ENCODE measurements at regions not wholly inside any gene's neighbourhood (a gene's known extent, or its start where the extent isn't known, plus 50 kb on each side); places are given as distances from the start of the nearest gene placed in this dataset.

DNA sequence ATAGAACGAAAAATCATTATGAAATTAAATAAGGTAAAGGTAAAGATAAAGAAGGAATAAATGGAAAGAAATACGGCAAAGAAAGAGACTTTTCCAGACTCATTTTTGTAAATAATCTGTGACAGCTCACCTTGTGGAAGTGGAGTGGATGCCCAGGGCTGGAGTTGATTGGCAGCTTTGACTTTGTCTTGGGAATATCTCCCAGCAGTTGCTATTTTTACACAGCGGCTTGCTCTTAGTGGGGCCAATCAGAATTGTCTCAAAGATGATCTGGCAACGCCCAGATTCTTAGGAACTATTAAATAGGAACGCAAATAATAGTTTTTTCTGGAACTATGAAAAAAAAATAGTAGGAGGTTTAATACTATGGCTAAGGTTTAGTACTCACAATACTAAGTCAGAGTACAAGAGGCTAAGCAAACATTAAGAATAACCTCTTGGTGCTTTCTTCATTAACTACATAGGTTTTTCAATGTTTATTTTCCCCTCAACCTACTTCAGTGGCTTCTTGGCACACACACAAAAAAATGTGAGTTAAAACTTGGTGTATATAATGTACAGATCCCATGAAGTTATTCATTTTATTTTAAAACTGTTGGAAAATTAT, 132.7 kb downstream of the TRAM1L1 start (continued):
- TF ChIP-seq EZH2 (IDR thresholded peaks at IDR 0.05; ENCODE audit: low read depth, unreplicated experiment), result no peak
- no peak for TF ChIP-seq EZH2phosphoT487 (IDR thresholded peaks at IDR 0.05; ENCODE audit: unreplicated experiment)
- no peak for TF ChIP-seq CREB1 (CRISPR knock-in tag; IDR thresholded peaks at IDR 0.05; ENCODE audit: low read depth)
- no peak for TF ChIP-seq POLR2AphosphoS5 (IDR thresholded peaks at IDR 0.05; ENCODE audit: low read depth)
- TF ChIP-seq, protein P1, sequence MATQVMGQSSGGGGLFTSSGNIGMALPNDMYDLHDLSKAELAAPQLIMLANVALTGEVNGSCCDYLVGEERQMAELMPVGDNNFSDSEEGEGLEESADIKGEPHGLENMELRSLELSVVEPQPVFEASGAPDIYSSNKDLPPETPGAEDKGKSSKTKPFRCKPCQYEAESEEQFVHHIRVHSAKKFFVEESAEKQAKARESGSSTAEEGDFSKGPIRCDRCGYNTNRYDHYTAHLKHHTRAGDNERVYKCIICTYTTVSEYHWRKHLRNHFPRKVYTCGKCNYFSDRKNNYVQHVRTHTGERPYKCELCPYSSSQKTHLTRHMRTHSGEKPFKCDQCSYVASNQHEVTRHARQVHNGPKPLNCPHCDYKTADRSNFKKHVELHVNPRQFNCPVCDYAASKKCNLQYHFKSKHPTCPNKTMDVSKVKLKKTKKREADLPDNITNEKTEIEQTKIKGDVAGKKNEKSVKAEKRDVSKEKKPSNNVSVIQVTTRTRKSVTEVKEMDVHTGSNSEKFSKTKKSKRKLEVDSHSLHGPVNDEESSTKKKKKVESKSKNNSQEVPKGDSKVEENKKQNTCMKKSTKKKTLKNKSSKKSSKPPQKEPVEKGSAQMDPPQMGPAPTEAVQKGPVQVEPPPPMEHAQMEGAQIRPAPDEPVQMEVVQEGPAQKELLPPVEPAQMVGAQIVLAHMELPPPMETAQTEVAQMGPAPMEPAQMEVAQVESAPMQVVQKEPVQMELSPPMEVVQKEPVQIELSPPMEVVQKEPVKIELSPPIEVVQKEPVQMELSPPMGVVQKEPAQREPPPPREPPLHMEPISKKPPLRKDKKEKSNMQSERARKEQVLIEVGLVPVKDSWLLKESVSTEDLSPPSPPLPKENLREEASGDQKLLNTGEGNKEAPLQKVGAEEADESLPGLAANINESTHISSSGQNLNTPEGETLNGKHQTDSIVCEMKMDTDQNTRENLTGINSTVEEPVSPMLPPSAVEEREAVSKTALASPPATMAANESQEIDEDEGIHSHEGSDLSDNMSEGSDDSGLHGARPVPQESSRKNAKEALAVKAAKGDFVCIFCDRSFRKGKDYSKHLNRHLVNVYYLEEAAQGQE (IDR thresholded peaks at IDR 0.05; ENCODE audit: unreplicated experiment), result no peak
- TF ChIP-seq, protein P2, sequence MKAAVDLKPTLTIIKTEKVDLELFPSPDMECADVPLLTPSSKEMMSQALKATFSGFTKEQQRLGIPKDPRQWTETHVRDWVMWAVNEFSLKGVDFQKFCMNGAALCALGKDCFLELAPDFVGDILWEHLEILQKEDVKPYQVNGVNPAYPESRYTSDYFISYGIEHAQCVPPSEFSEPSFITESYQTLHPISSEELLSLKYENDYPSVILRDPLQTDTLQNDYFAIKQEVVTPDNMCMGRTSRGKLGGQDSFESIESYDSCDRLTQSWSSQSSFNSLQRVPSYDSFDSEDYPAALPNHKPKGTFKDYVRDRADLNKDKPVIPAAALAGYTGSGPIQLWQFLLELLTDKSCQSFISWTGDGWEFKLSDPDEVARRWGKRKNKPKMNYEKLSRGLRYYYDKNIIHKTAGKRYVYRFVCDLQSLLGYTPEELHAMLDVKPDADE (IDR thresholded peaks at IDR 0.05), result no peak

- Histone ChIP-seq H3K4me1 (ENCODE audit: insufficient read depth) (no peaks in the 10 kb centered on the region), H3F3A (replicated peaks; ENCODE audit: low read depth) (no peaks in the 10 kb centered on the region), H3K36me3 (ENCODE audit: insufficient read depth) (no peaks in the 10 kb centered on the region), H3K4me3 (no peak overlapping the region), H3K79me2 (replicated peaks; ENCODE audit: insufficient read depth) (no peaks in the 10 kb centered on the region), H3K27ac (ENCODE audit: low read depth) (no peak overlapping the region), H4K20me1 (replicated peaks; ENCODE audit: insufficient read depth) (no peaks in the 10 kb centered on the region), H3K27me3 (ENCODE audit: insufficient read depth) (no peaks in the 10 kb centered on the region), H3K9me2 (ENCODE audit: insufficient read depth) (no peaks in the 10 kb centered on the region), H2AFZ (no peak overlapping the region), H3K4me2 (no peak overlapping the region)
- H3K27ac Mint-ChIP-seq, result no peak overlapping the region
- H3K9me3 Mint-ChIP-seq, result no peaks in the 10 kb centered on the region
- ATAC-seq, result no peak
- no peaks in the 10 kb centered on the region for H3K4me1 Mint-ChIP-seq
- no peak for DNase-seq (ENCODE audit: low spot score)
- no peaks in the 10 kb centered on the region for H3K36me3 Mint-ChIP-seq (ENCODE audit: low read depth)
- no peak overlapping the region for H3K4me3 Mint-ChIP-seq
- H3K27me3 Mint-ChIP-seq (ENCODE audit: insufficient read depth, low read depth, poor library complexity), result peaks cover 2% of the 10 kb centered on the region
- TF ChIP-seq CREB1 (CRISPR knock-in tag; IDR thresholded peaks at IDR 0.05; ENCODE audit: low read depth) (no peak), EZH2phosphoT487 (IDR thresholded peaks at IDR 0.05; ENCODE audit: unreplicated experiment) (no peak), POLR2AphosphoS5 (IDR thresholded peaks at IDR 0.05; ENCODE audit: low read depth) (no peak), JUNB (IDR thresholded peaks at IDR 0.05; ENCODE audit: unreplicated experiment) (no peak), ZNF331 (CRISPR knock-in tag; IDR thresholded peaks at IDR 0.05; ENCODE audit: low read depth) (no peak), ZNF114 (CRISPR knock-in tag; IDR thresholded peaks at IDR 0.05) (no peak)
- TF ChIP-seq, protein P1 (IDR thresholded peaks at IDR 0.05; ENCODE audit: unreplicated experiment), result no peak
- TF ChIP-seq, protein P3, sequence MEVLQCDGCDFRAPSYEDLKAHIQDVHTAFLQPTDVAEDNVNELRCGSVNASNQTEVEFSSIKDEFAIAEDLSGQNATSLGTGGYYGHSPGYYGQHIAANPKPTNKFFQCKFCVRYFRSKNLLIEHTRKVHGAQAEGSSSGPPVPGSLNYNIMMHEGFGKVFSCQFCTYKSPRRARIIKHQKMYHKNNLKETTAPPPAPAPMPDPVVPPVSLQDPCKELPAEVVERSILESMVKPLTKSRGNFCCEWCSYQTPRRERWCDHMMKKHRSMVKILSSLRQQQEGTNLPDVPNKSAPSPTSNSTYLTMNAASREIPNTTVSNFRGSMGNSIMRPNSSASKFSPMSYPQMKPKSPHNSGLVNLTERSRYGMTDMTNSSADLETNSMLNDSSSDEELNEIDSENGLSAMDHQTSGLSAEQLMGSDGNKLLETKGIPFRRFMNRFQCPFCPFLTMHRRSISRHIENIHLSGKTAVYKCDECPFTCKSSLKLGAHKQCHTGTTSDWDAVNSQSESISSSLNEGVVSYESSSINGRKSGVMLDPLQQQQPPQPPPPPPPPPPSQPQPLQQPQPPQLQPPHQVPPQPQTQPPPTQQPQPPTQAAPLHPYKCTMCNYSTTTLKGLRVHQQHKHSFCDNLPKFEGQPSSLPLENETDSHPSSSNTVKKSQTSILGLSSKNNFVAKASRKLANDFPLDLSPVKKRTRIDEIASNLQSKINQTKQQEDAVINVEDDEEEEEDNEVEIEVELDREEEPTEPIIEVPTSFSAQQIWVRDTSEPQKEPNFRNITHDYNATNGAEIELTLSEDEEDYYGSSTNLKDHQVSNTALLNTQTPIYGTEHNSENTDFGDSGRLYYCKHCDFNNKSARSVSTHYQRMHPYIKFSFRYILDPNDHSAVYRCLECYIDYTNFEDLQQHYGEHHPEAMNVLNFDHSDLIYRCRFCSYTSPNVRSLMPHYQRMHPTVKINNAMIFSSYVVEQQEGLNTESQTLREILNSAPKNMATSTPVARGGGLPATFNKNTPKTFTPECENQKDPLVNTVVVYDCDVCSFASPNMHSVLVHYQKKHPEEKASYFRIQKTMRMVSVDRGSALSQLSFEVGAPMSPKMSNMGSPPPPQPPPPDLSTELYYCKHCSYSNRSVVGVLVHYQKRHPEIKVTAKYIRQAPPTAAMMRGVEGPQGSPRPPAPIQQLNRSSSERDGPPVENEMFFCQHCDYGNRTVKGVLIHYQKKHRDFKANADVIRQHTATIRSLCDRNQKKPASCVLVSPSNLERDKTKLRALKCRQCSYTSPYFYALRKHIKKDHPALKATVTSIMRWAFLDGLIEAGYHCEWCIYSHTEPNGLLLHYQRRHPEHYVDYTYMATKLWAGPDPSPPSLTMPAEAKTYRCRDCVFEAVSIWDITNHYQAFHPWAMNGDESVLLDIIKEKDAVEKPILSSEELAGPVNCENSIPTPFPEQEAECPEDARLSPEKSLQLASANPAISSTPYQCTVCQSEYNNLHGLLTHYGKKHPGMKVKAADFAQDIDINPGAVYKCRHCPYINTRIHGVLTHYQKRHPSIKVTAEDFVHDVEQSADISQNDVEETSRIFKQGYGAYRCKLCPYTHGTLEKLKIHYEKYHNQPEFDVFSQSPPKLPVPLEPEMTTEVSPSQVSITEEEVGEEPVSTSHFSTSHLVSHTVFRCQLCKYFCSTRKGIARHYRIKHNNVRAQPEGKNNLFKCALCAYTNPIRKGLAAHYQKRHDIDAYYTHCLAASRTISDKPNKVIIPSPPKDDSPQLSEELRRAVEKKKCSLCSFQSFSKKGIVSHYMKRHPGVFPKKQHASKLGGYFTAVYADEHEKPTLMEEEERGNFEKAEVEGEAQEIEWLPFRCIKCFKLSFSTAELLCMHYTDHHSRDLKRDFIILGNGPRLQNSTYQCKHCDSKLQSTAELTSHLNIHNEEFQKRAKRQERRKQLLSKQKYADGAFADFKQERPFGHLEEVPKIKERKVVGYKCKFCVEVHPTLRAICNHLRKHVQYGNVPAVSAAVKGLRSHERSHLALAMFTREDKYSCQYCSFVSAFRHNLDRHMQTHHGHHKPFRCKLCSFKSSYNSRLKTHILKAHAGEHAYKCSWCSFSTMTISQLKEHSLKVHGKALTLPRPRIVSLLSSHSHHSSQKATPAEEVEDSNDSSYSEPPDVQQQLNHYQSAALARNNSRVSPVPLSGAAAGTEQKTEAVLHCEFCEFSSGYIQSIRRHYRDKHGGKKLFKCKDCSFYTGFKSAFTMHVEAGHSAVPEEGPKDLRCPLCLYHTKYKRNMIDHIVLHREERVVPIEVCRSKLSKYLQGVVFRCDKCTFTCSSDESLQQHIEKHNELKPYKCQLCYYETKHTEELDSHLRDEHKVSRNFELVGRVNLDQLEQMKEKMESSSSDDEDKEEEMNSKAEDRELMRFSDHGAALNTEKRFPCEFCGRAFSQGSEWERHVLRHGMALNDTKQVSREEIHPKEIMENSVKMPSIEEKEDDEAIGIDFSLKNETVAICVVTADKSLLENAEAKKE (CRISPR knock-in tag; IDR thresholded peaks at IDR 0.05), result no peak
Measured at GRCh38 chr4:116949856-116950255, 135.5 kb downstream of the TRAM1L1 start.

Data from GM23338 (cell line).